Endodermal cell (in vitro differentiated cells): ENCODE measurements at regions not wholly inside any gene's neighbourhood (a gene's known extent, or its start where the extent isn't known, plus 50 kb on each side); places are given as distances from the start of the nearest gene placed in this dataset.

Experiments
- DNase-seq: peaks from one replicate; pipeline ENCODE4 v3.0.0-alpha.2; 2017
- H3K27ac ChIP-seq: 2 replicates; pipeline ENCODE4 v1.5.1; 2013; ENCODE audit warnings: mild to moderate bottlenecking, low read depth, low read length, moderate library complexity
- H3K27me3 ChIP-seq: 2 replicates; pipeline ENCODE4 v1.6.1; 2013; ENCODE audit warnings: mild to moderate bottlenecking, low read length, moderate library complexity; ENCODE audit not compliant: insufficient read depth, control insufficient read depth, poor library complexity, severe bottlenecking
- H3K36me3 ChIP-seq: 2 replicates; pipeline ENCODE4 v1.7.0; 2013; ENCODE audit warnings: mild to moderate bottlenecking, low read length, moderate library complexity; ENCODE audit not compliant: control insufficient read depth, insufficient read depth
- H3K4me1 ChIP-seq: one replicate; pipeline ENCODE4 v1.7.0; 2013; ENCODE audit warnings: low read length; ENCODE audit not compliant: control insufficient read depth, insufficient read depth
- H3K4me3 ChIP-seq: 2 replicates; pipeline ENCODE4 v1.5.1; 2013; ENCODE audit warnings: mild to moderate bottlenecking, low read length, moderate library complexity
- H3K9ac ChIP-seq: 2 replicates; pipeline ENCODE4 v1.6.1; 2013; ENCODE audit warnings: mild to moderate bottlenecking, low read length, moderate library complexity; ENCODE audit not compliant: poor library complexity, severe bottlenecking; ENCODE audit errors: extremely low read depth
- H3K9me3 ChIP-seq: 2 replicates; pipeline ENCODE4 v1.6.1; 2013; ENCODE audit warnings: mild to moderate bottlenecking, low read length, moderate library complexity; ENCODE audit not compliant: control insufficient read depth
- H3K27ac Mint-ChIP-seq: 2 replicates; pipeline ENCODE4 v1.8.0; 2020; ENCODE audit warnings: mixed read lengths
- H3K27me3 Mint-ChIP-seq: 2 replicates; pipeline ENCODE4 v1.8.0; 2021; ENCODE audit warnings: mild to moderate bottlenecking, mixed read lengths; ENCODE audit not compliant: insufficient read depth
- H3K36me3 Mint-ChIP-seq: 2 replicates; pipeline ENCODE4 v1.8.0; 2020; ENCODE audit warnings: low read depth, mixed read lengths
- H3K4me1 Mint-ChIP-seq: 2 replicates; pipeline ENCODE4 v1.8.0; 2020; ENCODE audit warnings: mixed read lengths
- H3K4me3 Mint-ChIP-seq: 2 replicates; pipeline ENCODE4 v1.8.0; 2020; ENCODE audit warnings: mild to moderate bottlenecking, moderate library complexity, mixed read lengths
- H3K9me3 Mint-ChIP-seq: 2 replicates; pipeline ENCODE4 v1.8.0; 2020; ENCODE audit warnings: mild to moderate bottlenecking, mixed read lengths
- WGBS, 2 experiments: methylation state at CpG; one replicate each; pipeline versions ENCODE4 v1.1.5 to v1.1.7; 2013; ENCODE audit warnings: missing lambda C conversion rate in 2 of 2, mixed read lengths in 1 of 2; ENCODE audit not compliant: insufficient coverage in 1 of 2, insufficient read length in 1 of 2; 5-methylcytosine and 5-hydroxymethylcytosine counted together
- TF ChIP-seq, protein P1 (sequence below): fragments of 200-600 bp; sonication (generic); conservative IDR thresholded peaks from 2 replicates; pipeline ENCODE4 v1.5.0; 2021; ENCODE audit warnings: antibody characterized with exemption, mild to moderate bottlenecking

DNA sequence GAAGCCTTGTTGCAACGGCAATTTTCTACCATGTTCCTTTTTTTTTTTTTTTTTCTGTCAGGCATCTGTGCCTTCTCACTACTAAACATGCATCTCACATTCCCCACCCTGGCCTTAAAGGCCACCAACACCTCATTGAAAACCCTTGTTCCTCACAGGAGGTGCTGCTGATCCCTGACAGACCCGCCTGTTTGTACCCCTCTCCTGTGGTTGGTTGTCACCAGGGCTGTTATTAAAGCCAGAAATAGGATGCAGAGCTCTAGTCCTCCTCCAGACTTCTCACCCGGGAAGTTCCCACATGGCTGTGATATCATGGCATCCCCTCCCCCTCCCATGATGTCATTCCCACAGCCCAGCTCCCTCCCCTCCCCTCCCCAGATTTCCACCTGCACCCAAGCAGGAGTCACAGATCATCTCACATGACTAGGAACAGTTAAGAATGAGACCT, 302.8 kb upstream of the NCAM1 start:
- Mint-ChIP-seq H3K4me1 (no peaks in the 10 kb centered on the region), H3K4me3 (no peak overlapping the region), H3K27ac (no peak overlapping the region), H3K9me3 (no peaks in the 10 kb centered on the region), H3K27me3 (peaks cover 2% of the 10 kb centered on the region), H3K36me3 (no peaks in the 10 kb centered on the region)
- TF ChIP-seq, protein P1, sequence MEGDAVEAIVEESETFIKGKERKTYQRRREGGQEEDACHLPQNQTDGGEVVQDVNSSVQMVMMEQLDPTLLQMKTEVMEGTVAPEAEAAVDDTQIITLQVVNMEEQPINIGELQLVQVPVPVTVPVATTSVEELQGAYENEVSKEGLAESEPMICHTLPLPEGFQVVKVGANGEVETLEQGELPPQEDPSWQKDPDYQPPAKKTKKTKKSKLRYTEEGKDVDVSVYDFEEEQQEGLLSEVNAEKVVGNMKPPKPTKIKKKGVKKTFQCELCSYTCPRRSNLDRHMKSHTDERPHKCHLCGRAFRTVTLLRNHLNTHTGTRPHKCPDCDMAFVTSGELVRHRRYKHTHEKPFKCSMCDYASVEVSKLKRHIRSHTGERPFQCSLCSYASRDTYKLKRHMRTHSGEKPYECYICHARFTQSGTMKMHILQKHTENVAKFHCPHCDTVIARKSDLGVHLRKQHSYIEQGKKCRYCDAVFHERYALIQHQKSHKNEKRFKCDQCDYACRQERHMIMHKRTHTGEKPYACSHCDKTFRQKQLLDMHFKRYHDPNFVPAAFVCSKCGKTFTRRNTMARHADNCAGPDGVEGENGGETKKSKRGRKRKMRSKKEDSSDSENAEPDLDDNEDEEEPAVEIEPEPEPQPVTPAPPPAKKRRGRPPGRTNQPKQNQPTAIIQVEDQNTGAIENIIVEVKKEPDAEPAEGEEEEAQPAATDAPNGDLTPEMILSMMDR = no peak
- H3K27me3 ChIP-seq = no peaks in the 10 kb centered on the region
- WGBS, 2 experiments = 72% methylated on average over 3 of the region's 3 CpGs; no CpG with 5 or more reads in 1 of the 2 experiments
- H3K4me1 ChIP-seq = no peaks in the 10 kb centered on the region
- H3K27ac ChIP-seq = no peak overlapping the region
- H3K9me3 ChIP-seq = no peaks in the 10 kb centered on the region
- no peaks in the 10 kb centered on the region for H3K36me3 ChIP-seq
- DNase-seq = peak; percentile 58
- no peak overlapping the region for H3K4me3 ChIP-seq
- no peak overlapping the region for H3K9ac ChIP-seq

DNA sequence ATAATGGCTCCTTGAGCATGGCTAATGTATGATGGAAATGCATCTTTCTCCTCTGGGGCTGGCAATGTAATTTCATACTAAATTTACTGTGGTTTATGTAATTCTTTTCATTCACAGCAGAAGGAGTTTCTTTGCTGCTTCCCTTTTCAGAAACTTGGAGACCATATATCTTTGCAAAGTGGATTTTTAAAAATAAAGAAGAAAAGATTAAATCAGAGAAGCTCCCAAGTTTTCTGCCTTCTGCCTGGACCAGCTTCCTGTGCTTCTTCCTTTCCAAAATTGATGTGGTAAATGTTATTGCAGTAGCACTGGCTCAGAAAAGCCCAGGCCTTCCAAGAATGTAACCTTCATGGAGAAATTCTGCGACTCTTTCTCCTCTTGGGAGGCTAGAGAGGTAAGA, 300.1 kb upstream of the NCAM1 start:
- H3K27me3 ChIP-seq = no peaks in the 10 kb centered on the region
- TF ChIP-seq, protein P1 = no peak
- H3K9ac ChIP-seq = no peak overlapping the region
- Mint-ChIP-seq H3K4me3 (no peak overlapping the region), H3K36me3 (no peaks in the 10 kb centered on the region), H3K9me3 (no peaks in the 10 kb centered on the region), H3K27ac (no peak overlapping the region), H3K4me1 (no peaks in the 10 kb centered on the region), H3K27me3 (peaks cover 5% of the 10 kb centered on the region)
- H3K9me3 ChIP-seq = no peaks in the 10 kb centered on the region
- no peak for DNase-seq
- no peak overlapping the region for H3K27ac ChIP-seq
- H3K4me3 ChIP-seq = no peak overlapping the region
- WGBS, 2 experiments = 91 to 100% methylated on average over 1 of the region's 1 CpG
- H3K36me3 ChIP-seq = no peaks in the 10 kb centered on the region
- no peaks in the 10 kb centered on the region for H3K4me1 ChIP-seq

DNA sequence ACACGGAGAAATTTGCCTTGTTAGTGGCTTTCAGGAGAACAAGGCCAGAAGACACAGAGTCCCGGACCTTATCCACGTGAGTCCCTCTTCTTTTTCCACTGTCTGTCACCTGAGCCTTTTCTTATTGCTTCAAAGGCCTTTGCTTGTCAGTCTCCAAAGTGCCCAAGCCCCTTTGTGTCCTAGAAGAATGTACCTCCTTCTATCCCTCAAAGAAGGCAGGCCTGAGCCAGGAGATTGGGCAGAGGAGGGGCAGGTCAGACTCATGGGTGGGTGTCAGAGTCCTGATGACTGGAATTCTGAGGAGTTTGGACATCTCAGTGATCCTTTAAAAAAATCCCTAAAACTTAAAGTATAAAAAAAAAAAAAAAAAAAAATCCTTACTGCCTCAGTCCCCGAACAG, 299.6 kb upstream of the NCAM1 start:
- no peaks in the 10 kb centered on the region for H3K36me3 Mint-ChIP-seq
- Histone ChIP-seq H3K9ac (no peak overlapping the region), H3K4me3 (no peak overlapping the region), H3K36me3 (no peaks in the 10 kb centered on the region), H3K27ac (no peak overlapping the region), H3K4me1 (no peaks in the 10 kb centered on the region), H3K9me3 (no peaks in the 10 kb centered on the region), H3K27me3 (no peaks in the 10 kb centered on the region)
- no peak for DNase-seq
- 76 to 91% methylated on average over 3 to 4 of the region's 4 CpGs for WGBS, 2 experiments
- no peak overlapping the region for H3K27ac Mint-ChIP-seq
- peaks cover 5% of the 10 kb centered on the region for H3K27me3 Mint-ChIP-seq
- TF ChIP-seq, protein P1 = no peak
- no peak overlapping the region for H3K4me3 Mint-ChIP-seq
- H3K4me1 Mint-ChIP-seq = no peaks in the 10 kb centered on the region
- H3K9me3 Mint-ChIP-seq = no peaks in the 10 kb centered on the region
